Testis (tissue), 2 donors: ENCODE measurements at regions not wholly inside any gene's neighbourhood (a gene's known extent, or its start where the extent isn't known, plus 50 kb on each side); places are given as distances from the start of the nearest gene placed in this dataset.

Source experiments
- CTCF ChIP-seq, 3 experiments: fragments of 450-650 bp in 2 of 3; fragments of 200-600 bp in 1 of 3; sonication (generic) in 1 of 3; IDR thresholded peaks; one replicate each; pipeline ENCODE4 v1.5.1; 2016 to 2019; ENCODE audit warnings: antibody characterized with exemption in 3 of 3, mild to moderate bottlenecking in 2 of 3, moderate library complexity in 1 of 3
- POLR2A ChIP-seq: fragments of 450-650 bp; IDR thresholded peaks from one replicate; pipeline ENCODE4 v1.6.1; 2017; ENCODE audit warnings: antibody characterized with exemption, mild to moderate bottlenecking, moderate library complexity

- TF ChIP-seq CTCF (IDR thresholded peaks at IDR 0.05) (no peak), POLR2A (no peak)
These were observed 146.1 kb upstream of the DLX2 start for GRCh38 chr2:172248785-172249187.
